ENCODE measurements at regions not wholly inside any gene's neighbourhood (a gene's known extent, or its start where the extent isn't known, plus 50 kb on each side); places are given as distances from the start of the nearest gene placed in this dataset.

DNA sequence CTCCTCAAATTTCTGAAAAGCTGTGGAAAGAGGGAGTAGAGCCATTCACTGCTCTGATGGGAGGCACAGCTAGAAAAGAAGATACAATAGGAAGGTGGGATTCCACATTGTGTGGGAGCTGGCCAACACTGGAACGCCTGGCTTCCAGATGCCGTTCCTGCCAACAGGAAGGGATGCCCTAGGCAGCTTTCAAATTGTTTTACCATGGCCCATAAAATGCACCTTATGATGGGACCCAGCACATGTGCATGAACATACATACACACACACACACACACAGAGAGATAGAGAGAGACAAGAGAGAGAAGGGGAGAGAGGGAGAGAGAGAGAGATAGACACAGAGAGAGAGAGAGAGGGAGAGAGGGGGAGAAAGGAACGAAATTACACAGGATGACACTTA lies 86.1 kb upstream of the BZW1 start:
- no peak for DNase-seq (ENCODE audit: low spot score)

DNA sequence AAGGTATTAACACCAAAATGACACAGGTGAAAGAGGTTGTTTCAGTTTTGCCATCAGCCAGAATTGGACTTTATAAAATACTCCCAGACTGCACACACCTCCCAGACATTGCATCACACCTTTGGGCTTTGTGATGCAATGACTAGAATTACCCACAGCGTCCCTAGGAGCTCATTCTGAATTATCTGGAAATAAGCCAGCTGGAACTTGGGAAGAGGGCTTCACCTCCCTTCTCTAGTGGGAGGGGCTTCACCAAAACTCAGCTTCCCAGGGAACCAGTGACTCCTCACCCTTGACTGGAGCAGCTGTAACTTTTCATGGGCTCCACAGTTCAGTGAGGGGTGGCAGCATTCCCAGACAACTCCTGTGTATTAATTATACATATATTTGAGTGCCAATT lies 83.1 kb upstream of the BZW1 start:
- DNase-seq (ENCODE audit: low spot score), result no peak

DNA sequence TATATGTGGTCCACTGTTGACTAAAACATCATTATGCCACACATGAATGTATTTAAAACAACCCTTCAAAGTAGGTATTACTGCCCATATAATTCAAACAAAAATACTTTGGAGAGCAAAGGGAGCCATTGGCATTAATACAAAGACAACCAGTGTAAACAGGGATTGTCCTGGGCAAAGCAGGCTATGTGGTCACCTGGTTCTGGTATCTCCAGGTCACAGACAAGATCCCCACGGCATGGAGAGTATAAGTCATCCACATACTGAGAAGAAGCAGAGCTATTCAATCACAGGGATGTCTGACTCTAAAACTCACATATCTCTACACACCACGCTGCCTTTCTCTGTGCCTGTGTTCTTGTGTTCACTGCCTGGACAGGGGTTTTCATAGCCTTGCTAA lies 81.4 kb upstream of the BZW1 start:
- DNase-seq (ENCODE audit: low spot score), result no peak

- DNase-seq (ENCODE audit: low spot score), result no peak
Measured at GRCh38 chr2:200730960-200731359, 80.8 kb upstream of the BZW1 start.

DNA sequence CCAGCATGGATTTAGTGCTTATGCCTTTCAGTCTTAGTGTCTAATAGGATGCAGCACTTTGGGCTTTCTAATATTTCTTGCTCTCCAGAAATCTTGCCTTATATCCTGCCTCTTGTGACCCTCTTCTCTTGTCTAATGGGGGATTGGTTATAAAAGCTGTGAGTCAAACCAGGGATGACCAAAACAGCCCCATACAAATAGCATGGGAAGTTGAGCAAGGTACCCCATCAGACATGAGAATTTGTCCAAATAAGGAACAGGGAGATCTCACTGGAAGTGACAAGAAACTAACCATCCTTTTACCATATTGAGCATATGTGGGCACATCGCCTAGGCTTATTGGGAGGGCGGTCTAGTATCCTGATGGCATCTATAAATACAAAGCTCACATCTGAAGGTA lies 78.8 kb upstream of the BZW1 start:
- no peak for DNase-seq (ENCODE audit: low spot score)

DNA sequence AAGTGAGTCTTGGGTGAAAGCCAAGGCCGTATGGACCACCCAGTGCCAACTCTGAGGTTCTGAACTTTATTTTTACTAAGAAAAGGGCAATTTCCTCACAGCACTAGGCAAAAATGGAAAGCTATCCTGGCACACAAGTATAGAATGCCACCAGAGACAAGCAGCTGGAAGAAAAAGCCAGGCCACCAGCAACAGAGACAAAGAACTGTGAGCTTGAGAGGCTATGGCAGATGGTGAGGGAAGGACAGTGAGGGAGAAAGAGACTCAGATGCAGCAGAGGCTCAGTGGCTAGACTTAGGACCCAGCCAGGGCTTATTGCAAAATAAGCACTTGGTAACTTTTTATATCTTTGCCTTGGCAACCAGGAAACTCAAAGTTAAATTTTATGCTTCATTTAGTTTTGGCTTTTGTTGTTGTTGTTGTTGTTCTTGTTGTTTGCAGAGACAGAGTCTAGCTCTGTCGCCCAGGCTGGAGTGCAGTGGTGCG lies 78.0 kb upstream of the BZW1 start:
- DNase-seq (ENCODE audit: low spot score), result peak; percentile 65

DNA sequence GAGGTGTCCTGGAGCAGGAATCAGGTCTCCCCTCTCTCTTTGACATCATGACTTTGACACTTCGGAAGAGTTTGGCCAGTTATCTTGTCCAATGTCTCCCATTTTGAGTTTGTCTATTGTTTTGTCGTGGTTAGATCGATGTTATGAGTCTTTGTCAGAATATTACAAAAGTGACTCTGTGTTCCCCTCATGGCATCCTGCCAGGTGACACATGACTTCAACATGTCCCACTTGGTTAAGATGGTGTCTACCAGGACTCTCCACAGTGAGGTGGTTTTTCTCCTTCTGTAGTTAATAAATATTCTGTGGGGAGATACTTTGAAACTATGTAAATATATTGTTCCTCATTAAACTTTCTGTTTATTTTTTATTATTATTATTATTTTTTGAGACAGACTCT lies 76.6 kb upstream of the BZW1 start:
- peak; percentile 90 for DNase-seq (ENCODE audit: low spot score)

DNA sequence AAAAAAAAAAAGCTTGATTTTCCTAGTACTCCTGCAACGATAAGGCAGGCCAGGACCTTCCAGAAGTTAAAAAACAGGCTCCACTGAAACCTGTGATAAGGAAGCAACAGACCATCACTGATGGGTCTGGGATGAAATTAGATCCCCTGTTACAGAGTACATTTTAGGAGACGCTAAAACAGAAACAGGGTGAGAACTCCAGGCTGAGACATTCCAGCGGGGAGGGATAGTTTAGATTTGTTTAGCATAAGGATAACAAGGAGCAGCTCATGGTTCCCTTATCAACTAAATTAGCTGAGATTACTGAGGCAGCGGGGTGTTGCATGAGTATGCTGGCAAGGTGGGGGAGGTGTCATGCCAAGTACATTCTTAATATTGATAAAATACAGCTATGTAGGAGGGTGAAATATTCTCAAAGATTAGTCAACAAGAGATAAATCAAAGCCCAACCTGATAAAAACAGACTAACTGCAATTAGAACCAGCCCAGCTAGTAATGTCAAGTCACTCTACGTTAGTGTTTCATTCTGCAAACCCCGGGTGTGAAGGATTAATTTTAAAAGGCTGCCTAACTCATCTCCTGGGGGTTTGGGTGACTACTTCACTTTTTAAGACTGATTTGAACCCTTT lies 75.0 kb upstream of the BZW1 start:
- no peak for DNase-seq (ENCODE audit: low spot score)

- DNase-seq (ENCODE audit: low spot score), result no peak
Measured at GRCh38 chr2:200737585-200737984, 74.1 kb upstream of the BZW1 start.

DNA sequence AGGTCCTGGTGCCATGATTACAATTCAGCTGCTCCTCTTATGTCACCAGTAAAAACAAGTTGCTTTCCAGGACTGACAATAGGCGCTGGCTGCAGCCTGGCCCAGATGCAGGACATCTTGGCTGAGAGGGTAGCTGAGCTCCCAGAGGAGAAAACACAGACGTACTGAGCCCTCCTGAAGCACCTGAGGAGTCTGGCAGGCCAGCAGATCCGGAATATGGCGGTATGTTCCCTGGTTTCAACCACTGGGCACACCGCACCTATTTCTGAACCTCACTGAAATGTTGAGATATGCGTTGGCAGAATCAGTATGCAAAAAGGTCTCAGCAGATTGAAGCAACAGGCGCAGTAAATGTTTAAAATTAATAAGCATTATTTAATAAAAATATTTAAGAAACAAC lies 73.1 kb upstream of the BZW1 start:
- peak; percentile 46 for DNase-seq (ENCODE audit: low spot score)

- no peak for DNase-seq (ENCODE audit: low spot score)
Measured at GRCh38 chr2:200740907-200741306, 70.8 kb upstream of the BZW1 start.

DNA sequence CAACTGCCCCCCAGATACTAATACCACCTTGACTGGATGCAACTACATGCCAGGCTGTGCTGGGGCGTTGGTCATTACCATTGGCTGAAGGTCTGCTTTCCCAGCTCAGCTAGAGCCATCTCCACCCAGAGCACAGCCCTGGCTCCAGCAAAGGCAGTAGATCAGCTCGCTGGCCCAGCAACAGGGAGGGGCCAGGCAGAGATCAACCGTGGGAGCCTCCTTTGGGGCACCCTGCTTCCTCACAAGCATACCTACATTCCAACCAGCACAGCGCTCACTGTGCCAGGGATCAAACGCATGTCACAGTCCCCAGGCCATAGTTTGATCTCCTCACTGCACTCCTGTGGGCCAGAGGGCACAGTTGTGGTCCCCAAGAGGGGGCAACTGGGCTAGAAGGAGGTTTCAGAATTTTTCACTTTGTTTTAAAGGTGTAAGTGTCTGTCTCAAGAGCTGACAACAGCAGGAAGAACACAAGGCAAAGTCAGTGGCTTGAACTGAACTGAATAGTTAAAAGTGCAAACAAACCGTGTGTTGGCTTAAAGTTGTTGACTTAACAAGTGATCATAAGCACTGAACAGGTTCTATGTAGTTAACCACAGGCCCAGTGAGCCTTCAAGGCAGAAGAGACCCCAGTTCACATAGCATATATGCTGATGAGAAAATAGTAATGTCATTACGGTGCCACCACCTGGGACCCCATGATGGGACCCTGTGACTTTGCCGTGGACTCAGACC lies 70.1 kb upstream of the BZW1 start:
- DNase-seq (ENCODE audit: low spot score), result no peak

GRCh38 chr2:200742426-200742825 lies 69.3 kb upstream of the BZW1 start:
- no peak for DNase-seq (ENCODE audit: low spot score)

DNA sequence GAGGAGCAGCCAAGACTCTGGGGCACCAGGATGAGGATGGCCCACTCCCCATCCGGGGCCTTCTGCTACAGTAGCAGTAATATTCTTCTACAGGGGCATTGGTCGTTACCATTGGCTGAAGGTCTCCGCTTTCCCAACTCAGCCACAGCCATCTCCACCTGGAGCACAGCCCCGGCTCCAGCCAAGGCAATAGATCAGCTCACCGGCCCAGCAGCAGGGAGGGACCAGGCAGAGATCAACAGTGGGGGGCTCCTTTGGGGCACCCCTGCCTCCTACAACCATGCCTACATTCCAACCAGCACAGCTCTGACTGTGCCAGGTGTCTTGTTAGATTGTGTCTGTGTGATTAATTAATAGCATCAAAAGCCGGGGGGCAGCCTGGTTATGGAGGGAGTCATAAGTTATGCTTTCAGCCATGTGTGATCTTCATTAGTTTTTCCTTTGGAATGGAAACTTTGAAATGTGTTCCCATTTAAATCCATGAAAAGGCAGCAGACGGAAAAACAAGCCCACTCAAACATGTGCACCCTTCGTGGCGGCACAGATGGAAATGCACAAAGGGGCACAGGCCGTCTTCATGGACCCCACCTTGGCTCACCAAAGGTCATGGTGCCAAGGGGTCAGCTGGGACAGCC lies 68.6 kb upstream of the BZW1 start:
- no peak for DNase-seq (ENCODE audit: low spot score)

GRCh38 chr2:200744201-200744602 lies 67.5 kb upstream of the BZW1 start:
- no peak for DNase-seq (ENCODE audit: low spot score)

DNA sequence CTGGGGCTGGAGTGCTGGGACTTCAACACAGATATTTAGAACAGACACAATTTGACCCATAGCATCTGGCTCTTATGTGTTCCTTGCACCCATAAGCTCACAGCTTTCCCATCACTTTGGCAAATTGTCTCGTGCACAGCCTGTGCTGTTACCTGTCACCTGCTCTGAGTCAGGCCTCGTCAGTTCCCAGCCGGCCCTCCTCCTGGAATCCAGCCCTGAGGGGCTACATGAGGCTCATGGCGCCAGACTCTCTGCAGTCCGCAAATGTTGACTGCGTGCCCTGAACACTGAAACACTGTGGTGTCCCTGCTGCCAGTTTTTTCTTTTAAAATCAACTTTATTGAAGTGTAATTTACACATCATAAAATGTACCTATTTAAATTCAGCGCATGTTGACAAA lies 65.4 kb upstream of the BZW1 start:
- DNase-seq (ENCODE audit: low spot score), result no peak

GRCh38 chr2:200747668-200748618 lies 63.8 kb upstream of the BZW1 start:
- DNase-seq (ENCODE audit: low spot score), result no peak

GRCh38 chr2:200748779-200749178 lies 62.9 kb upstream of the BZW1 start:
- DNase-seq (ENCODE audit: low spot score), result no peak

DNA sequence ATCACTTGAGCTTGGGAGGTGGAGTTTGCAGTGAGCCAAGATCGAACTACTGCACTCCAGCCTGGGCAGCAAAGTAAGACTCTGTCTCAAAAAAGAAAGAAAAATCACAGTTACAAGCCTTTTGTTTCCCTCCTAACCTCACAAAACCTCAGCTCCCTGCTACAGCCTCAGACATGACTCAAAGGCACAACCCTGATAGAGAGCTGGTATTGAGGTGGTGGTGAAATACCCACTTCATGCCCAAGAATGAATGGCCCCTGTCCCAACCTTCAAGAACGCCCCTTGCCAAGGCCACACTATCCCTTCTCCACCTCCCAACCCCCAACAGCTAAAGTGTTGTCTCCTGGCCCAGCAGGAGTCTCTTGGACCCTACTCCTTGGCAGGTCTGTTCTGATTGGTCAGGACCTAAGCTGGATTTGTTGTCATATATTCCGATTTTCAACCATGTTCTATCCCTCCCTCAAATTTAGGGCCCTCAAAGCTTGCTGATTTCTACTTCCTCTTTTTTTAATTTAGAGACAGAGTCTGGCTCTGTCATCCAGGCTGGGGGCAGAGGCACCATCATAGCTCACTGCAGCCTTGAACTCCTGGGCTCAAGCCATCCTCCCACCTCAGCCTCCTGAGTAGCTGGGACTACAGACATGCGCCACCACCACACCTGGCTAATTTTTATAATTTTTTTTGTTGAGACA lies 61.9 kb upstream of the BZW1 start:
- no peak for DNase-seq (ENCODE audit: low spot score)

- DNase-seq (ENCODE audit: low spot score), result no peak
Measured at GRCh38 chr2:200750323-200750910, 61.3 kb upstream of the BZW1 start.

GRCh38 chr2:200751786-200752185 lies 59.9 kb upstream of the BZW1 start:
- DNase-seq (ENCODE audit: low spot score), result no peak

Data from globus pallidus (tissue), 1 donor.